HG02852 (cell line): ENCODE measurements at regions not wholly inside any gene's neighbourhood (a gene's known extent, or its start where the extent isn't known, plus 50 kb on each side); places are given as distances from the start of the nearest gene placed in this dataset.

Experiments used
- ATAC-seq: cut with Tn5 transposase; IDR thresholded peaks from one replicate; pipeline ENCODE4 v1.9.1; 2021; ENCODE audit warnings: mild to moderate bottlenecking, moderate library complexity; ENCODE audit not compliant: unreplicated experiment

- no peak for ATAC-seq
Observed at GRCh38 chr14:96931751-96932150, 134.6 kb downstream of the VRK1 start.

- no peak for ATAC-seq
Observed at GRCh38 chr14:96934638-96935330, 137.6 kb downstream of the VRK1 start.

DNA sequence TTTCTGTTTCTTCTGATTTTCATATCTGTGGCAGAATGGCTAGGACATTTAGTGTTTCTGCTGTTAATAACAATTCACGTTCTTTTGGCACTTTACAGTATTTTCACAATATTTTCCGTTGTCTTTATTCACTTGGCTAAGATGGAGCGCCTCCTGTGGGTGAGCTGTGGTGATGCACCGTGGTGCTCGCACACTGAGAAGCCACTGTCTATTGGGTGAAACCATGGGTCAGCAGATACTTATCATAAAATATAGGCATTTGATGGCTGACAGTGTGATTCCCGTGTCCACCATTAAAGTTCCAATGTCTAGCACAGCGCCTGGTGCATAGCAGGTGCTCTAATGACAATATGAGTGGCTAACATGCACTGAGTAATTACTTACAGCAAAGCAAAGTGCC lies 141.8 kb downstream of the VRK1 start:
- no peak for ATAC-seq

DNA sequence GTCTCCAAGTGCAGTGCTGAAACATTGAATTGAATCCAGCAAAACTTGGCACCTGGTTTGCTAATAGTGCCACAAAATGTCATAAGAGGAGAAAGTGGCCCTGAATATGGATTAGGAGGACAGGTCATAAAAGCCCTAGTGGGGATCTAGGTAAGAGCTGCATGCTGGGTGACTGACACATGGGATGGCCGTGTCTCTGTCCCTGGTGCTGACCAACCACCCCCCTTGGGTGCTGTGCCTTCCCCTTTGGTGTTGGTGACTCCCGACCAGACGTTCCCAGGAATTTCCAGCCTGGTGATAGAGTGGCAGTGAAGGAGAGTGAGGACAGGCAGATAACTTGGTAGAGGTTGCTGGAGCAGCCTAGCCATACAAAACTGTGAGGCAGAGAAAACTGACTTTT lies 142.8 kb downstream of the VRK1 start:
- ATAC-seq, result no peak

GRCh38 chr14:96944297-96944696 lies 147.1 kb downstream of the VRK1 start:
- no peak for ATAC-seq

- ATAC-seq, result no peak
Observed at GRCh38 chr14:96945721-96946120, 148.5 kb downstream of the VRK1 start.

- ATAC-seq, result no peak
Observed at GRCh38 chr14:96949594-96949993, 152.4 kb downstream of the VRK1 start.

DNA sequence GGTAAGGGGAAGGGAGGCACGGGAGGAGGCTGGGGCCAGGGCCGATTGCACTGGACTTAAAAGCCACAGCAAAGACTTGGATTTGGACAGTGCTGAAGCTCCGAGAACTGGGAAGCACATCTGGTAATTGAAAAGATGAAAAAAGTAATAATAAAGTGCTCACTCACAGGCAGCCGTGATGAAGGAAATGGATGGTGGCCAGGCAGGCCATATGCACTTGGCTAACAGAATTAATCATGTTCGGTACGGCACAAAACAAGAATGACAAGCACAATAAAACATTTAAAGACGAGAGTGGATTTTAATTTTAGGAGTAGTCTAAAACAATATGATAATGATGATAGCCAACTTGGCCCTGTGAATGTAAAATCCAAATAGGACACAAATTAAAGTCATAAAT lies 154.3 kb downstream of the VRK1 start:
- ATAC-seq, result no peak

DNA sequence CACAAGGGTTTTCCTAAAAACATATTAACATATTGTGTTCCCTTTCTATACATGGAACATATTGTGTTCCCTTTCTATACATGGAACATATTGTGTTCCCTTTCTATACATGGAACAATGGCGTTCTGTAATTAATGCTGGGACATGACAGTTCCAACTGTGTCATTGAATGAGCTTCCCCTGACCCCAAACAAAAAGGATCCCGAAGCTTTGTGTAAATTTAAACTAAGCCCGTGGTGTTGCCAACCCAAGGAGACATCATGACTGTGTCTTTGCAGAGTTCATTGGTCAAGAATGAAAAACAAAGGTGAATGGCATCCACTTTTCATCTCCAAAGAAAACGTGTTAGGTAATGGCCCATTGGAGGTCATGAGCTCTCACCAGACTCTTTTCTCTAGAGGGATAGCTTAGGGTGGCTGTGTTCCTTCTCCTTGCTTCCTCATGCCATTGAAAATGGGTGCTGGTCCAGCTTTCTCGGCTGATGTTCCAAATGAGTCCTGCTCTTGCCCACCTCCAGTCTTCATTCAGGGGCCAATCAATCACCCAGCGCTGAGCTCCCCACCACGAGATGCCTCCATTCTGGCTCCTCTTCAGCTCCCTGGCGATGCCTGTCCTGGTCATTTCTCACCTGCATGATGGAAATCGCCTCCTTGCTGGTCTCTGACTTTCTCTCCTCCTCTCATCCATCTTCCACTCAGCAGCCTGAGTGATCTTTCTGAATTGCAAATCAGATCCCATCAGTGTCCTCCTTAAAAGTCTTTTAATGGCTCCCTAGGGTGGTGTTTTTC lies 156.1 kb downstream of the VRK1 start:
- ATAC-seq, result no peak

DNA sequence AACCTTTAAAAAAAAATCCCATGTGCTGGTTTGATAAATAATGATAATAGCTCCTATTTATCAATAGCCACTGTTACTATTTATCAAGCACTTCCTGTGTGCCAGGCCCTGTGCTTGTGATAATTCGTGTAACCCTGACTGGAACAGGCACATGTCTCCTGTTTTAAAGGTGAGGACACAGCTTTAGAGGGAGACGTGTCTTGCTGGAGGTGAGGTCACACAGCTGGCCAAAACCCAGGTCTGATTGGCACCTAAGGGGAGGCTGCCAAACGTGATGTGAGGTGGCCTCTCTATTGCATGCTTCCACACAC lies 156.6 kb downstream of the VRK1 start:
- ATAC-seq, result no peak

DNA sequence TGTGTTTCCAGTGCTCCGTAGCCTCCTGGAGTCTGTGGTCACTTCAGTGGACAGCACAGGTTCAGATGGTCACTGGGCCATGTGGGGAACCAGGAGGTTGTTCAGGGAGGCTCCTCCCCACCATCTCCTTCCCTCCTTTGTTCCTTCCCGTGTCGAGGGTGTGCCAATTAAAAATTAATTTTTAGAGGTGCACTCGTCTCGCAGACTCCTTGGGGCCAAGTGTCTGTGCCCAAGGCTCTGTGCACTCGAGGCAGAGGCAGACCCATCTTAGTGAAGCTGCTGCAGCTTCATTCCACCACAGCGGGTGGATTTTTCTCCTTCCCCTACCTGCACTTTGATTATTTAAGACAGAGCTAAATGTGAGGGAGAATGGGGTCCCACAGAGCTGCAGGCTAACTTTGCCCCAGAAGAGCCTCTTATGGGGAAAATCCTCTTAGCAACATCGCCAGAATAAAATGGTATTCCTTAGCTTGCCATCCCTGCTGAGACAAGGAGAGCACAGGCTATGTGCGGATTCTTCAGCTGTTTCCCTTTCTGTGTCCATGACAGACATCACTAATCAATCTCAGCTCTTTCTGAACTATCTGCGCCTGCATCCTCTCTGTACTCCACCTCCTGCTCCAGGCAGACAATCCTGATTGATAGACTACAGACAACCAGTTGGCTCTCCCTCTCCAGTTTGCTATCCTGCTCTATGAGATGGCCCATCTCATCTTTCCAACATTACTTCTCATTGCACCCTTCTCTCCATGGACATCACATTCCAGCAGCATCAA lies 159.5 kb downstream of the VRK1 start:
- no peak for ATAC-seq

DNA sequence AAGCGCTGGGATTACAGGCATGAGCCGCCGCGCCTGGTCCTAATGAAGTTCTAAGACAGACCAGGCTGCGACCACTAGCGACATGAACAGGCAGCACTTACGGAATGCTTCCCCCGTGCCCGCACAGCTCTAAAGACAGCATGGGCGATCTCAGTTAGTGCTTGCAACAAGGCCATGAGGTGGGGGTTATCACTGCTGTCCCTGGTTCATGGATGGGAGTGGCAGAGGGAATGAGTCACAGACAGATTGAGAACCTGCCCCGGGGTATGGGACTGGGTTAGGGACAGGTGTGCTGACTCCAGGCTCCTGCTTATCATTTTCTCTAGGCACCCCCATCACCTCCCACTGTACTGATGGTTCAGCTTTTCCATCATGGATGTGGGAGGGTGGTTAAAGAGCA lies 160.9 kb downstream of the VRK1 start:
- ATAC-seq, result no peak

- no peak for ATAC-seq
Observed at GRCh38 chr14:96959992-96960391, 162.8 kb downstream of the VRK1 start.

DNA sequence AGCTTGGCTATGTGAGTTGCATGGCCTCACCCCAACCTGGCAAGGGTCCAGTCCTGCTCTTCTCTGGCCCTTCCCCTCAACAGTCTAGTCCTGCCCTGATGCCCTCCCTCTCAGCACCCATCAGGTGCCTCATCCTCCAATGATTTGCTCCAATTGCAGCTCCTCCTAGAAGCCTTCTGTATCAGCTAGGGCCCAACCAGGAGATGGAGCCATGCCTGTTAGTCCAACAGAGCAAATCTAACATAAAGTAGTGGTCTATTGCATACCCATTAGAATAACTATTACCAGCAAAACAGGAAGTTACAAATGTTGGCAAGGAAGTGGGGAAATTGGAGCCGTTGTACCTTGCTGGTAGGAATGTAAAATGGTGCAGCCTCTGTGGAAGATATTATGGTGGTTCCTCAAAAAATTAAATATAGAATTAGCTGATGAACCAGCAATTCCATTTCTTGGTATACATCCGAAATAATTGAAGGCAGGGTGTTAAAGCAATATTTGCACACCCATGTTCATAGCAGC lies 163.5 kb downstream of the VRK1 start:
- ATAC-seq, result no peak

DNA sequence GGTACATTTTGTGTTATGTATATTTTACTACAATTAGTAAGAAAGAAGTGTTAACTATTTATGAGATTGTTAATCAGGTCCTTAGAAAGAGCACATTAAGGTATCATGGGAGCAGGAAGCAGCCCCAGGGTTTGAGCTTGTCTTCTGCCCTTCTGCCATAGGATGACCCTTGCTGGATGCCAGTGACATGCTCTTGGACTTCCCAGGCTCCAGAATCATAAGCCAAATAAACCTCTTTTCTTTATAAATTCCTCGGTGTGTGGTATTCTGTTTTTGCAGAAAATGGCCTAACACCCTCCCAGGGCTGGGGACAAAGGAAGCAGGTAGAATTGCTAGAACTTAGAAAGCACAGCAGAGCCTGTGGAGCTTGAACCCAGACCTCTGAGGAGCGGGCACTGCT lies 164.7 kb downstream of the VRK1 start:
- no peak for ATAC-seq

- no peak for ATAC-seq
Observed at GRCh38 chr14:96962337-96962736, 165.2 kb downstream of the VRK1 start.

- ATAC-seq, result no peak
Observed at GRCh38 chr14:96964726-96965415, 167.7 kb downstream of the VRK1 start.

GRCh38 chr14:96965885-96966595 lies 168.9 kb downstream of the VRK1 start:
- no peak for ATAC-seq

- no peak for ATAC-seq
Observed at GRCh38 chr14:96975116-96975515, 177.9 kb downstream of the VRK1 start.

- no peak for ATAC-seq
Observed at GRCh38 chr14:96978525-96979272, 181.5 kb downstream of the VRK1 start.
